DOHH2 (cell line): ENCODE measurements at regions not wholly inside any gene's neighbourhood (a gene's known extent, or its start where the extent isn't known, plus 50 kb on each side); places are given as distances from the start of the nearest gene placed in this dataset.

ENCODE experiments used
- H3F3A ChIP-seq: fragments of 200-600 bp; sonication (generic), shearing (Covaris generic); 2 replicates; pipeline ENCODE4 v1.6.0; 2016; ENCODE audit warnings: antibody characterized with exemption, mild to moderate bottlenecking; ENCODE audit not compliant: control insufficient read depth, insufficient read depth
- H3K27ac ChIP-seq: fragments of 200-600 bp; sonication (generic); 2 replicates; pipeline ENCODE4 v1.5.1; 2014; ENCODE audit warnings: low read depth, mild to moderate bottlenecking, low read length, moderate library complexity
- H3K27me3 ChIP-seq: fragments of 200-600 bp; sonication (generic); 2 replicates; pipeline ENCODE4 v1.6.1; 2014; ENCODE audit warnings: mild to moderate bottlenecking, low read length, mixed read lengths; ENCODE audit not compliant: control insufficient read depth
- H3K36me3 ChIP-seq: fragments of 200-600 bp; sonication (generic); 2 replicates; pipeline ENCODE4 v1.6.1; 2014; ENCODE audit warnings: mild to moderate bottlenecking, low read length, moderate library complexity, mixed read lengths; ENCODE audit not compliant: control insufficient read depth
- H3K4me1 ChIP-seq: fragments of 200-600 bp; sonication (generic); 2 replicates; pipeline ENCODE4 v1.6.1; 2014; ENCODE audit warnings: mild to moderate bottlenecking, low read length, mixed read lengths; ENCODE audit not compliant: control insufficient read depth
- H3K4me2 ChIP-seq: fragments of 200-600 bp; sonication (generic); 2 replicates; pipeline ENCODE4 v1.6.0; 2014; ENCODE audit warnings: mild to moderate bottlenecking, low read length, moderate library complexity
- H3K4me3 ChIP-seq: fragments of 200-600 bp; sonication (generic); 2 replicates; pipeline ENCODE4 v1.5.1; 2014; ENCODE audit warnings: mild to moderate bottlenecking, low read length, mixed read lengths
- H3K79me2 ChIP-seq: fragments of 200-600 bp; sonication (generic); 2 replicates; pipeline ENCODE4 v1.6.1; 2014; ENCODE audit warnings: mild to moderate bottlenecking, low read length, mixed read lengths; ENCODE audit not compliant: control insufficient read depth
- H3K9me2 ChIP-seq: fragments of 200-600 bp; sonication (generic); replicated peaks from 2 replicates; pipeline ENCODE4 v1.6.1; 2014; ENCODE audit warnings: mild to moderate bottlenecking, low read length, mixed read lengths; ENCODE audit not compliant: control insufficient read depth
- H3K9me3 ChIP-seq: fragments of 200-600 bp; sonication (generic); 2 replicates; pipeline ENCODE4 v1.6.1; 2014; ENCODE audit warnings: antibody characterized with exemption, low read length, mixed read lengths; ENCODE audit not compliant: control insufficient read depth, insufficient read depth
- H4K20me1 ChIP-seq: fragments of 200-600 bp; sonication (generic); 2 replicates; pipeline ENCODE4 v1.6.0; 2014; ENCODE audit warnings: low read depth, mild to moderate bottlenecking, antibody characterized with exemption, low read length, moderate library complexity; ENCODE audit not compliant: control insufficient read depth, insufficient read depth
- EZH2phosphoT487 ChIP-seq: fragments of 200-600 bp; sonication (generic); IDR thresholded peaks from 2 replicates; pipeline ENCODE4 v1.6.1; 2017; ENCODE audit warnings: borderline replicate concordance, mild to moderate bottlenecking, antibody characterized with exemption, low read length, moderate library complexity, mixed read lengths
- TF ChIP-seq, protein P1 (sequence below): fragments of 200-600 bp; sonication (generic); IDR thresholded peaks from one replicate; pipeline ENCODE4 v1.5.1; 2014; ENCODE audit warnings: antibody characterized with exemption, mild to moderate bottlenecking, low read depth, low read length; ENCODE audit not compliant: poor library complexity, severe bottlenecking

DNA sequence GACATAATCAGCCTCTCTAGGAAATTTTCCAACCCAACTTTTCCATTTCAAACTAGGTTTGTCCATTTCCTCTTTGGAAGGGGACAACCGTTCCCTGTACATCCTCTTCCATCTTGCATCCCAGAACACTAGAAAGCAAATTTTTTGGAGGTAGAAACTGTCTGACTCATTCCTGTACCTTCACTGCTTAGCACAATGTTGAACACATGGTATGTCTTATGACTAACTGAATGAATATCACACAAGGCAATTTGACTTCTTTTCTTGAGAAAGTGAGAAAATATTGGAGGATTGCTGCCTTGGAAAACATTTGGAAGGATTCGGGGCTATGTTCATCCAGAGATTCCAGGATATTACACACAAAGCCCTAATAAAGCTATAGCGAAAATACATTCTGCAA lies 289.1 kb downstream of the FGFR2 start:
- TF ChIP-seq, protein P1, sequence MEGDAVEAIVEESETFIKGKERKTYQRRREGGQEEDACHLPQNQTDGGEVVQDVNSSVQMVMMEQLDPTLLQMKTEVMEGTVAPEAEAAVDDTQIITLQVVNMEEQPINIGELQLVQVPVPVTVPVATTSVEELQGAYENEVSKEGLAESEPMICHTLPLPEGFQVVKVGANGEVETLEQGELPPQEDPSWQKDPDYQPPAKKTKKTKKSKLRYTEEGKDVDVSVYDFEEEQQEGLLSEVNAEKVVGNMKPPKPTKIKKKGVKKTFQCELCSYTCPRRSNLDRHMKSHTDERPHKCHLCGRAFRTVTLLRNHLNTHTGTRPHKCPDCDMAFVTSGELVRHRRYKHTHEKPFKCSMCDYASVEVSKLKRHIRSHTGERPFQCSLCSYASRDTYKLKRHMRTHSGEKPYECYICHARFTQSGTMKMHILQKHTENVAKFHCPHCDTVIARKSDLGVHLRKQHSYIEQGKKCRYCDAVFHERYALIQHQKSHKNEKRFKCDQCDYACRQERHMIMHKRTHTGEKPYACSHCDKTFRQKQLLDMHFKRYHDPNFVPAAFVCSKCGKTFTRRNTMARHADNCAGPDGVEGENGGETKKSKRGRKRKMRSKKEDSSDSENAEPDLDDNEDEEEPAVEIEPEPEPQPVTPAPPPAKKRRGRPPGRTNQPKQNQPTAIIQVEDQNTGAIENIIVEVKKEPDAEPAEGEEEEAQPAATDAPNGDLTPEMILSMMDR: no peak
- no peak for TF ChIP-seq EZH2phosphoT487
- no peak overlapping the region for H3K4me3 ChIP-seq
- H3K27ac ChIP-seq: no peak overlapping the region
- H3K9me3 ChIP-seq: no peaks in the 10 kb centered on the region; the same call in 1 of the 2 replicates
- H4K20me1 ChIP-seq: no peaks in the 10 kb centered on the region
- H3K9me2 ChIP-seq: no peaks in the 10 kb centered on the region
- no peaks in the 10 kb centered on the region for H3K36me3 ChIP-seq
- no peaks in the 10 kb centered on the region for H3K27me3 ChIP-seq
- no peaks in the 10 kb centered on the region for H3F3A ChIP-seq
- H3K4me1 ChIP-seq: no peaks in the 10 kb centered on the region
- H3K4me2 ChIP-seq: no peak overlapping the region
- no peaks in the 10 kb centered on the region for H3K79me2 ChIP-seq

DNA sequence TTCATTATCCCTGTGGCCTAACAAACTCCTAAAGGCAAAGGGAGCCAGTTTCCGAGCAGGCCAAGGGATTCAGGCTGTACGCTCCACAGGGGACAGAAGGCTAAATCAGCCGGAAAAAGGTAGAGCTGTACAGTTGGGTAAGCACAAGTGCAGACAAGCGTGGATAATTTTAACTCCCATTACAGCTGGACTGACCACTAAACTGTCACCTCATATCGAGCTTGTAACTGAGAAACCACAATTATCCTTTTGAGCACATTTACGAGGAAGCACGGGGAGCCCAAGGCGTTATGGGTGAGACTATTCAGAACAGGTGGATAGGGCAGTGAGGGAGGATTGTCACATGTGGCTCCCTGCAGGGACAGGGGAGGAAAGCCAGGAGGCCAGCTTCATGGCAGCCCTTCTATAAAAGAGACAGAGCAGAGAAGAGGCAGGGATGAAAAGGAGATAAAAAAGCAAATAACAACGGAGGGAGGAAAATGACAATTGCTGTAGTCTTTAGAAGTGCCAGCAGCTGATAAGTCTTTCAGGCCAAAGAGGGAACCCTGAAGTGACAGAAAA lies 288.0 kb downstream of the FGFR2 start:
- H3K79me2 ChIP-seq: no peaks in the 10 kb centered on the region
- H4K20me1 ChIP-seq: no peaks in the 10 kb centered on the region
- H3K4me2 ChIP-seq: no peak overlapping the region
- no peak overlapping the region for H3K4me3 ChIP-seq
- no peaks in the 10 kb centered on the region for H3K27me3 ChIP-seq
- no peak for TF ChIP-seq EZH2phosphoT487
- TF ChIP-seq, protein P1: no peak
- no peaks in the 10 kb centered on the region for H3K9me2 ChIP-seq
- no peaks in the 10 kb centered on the region for H3K36me3 ChIP-seq
- H3F3A ChIP-seq: no peaks in the 10 kb centered on the region
- H3K27ac ChIP-seq: no peak overlapping the region
- H3K9me3 ChIP-seq: no peaks in the 10 kb centered on the region; the same call in 1 of the 2 replicates
- no peaks in the 10 kb centered on the region for H3K4me1 ChIP-seq

- H3K27ac ChIP-seq: no peak overlapping the region
- TF ChIP-seq, protein P1: no peak
- no peak for TF ChIP-seq EZH2phosphoT487
- H3K4me1 ChIP-seq: no peaks in the 10 kb centered on the region
- H3K9me2 ChIP-seq: no peaks in the 10 kb centered on the region
- H3F3A ChIP-seq: no peaks in the 10 kb centered on the region
- H3K27me3 ChIP-seq: no peaks in the 10 kb centered on the region
- no peaks in the 10 kb centered on the region for H4K20me1 ChIP-seq
- H3K4me3 ChIP-seq: no peak overlapping the region
- no peaks in the 10 kb centered on the region for H3K79me2 ChIP-seq
- H3K4me2 ChIP-seq: no peak overlapping the region
- no peaks in the 10 kb centered on the region; the same call in 1 of the 2 replicates for H3K9me3 ChIP-seq
- H3K36me3 ChIP-seq: no peaks in the 10 kb centered on the region
Measured at GRCh38 chr10:121311812-121312443, 286.3 kb downstream of the FGFR2 start.
